Esophagus (tissue), 2 donors: ENCODE measurements at regions not wholly inside any gene's neighbourhood (a gene's known extent, or its start where the extent isn't known, plus 50 kb on each side); places are given as distances from the start of the nearest gene placed in this dataset.

Source experiments
- H3K27ac ChIP-seq, 2 donors: one replicate each; pipeline ENCODE4 v1.5.1; 2013; ENCODE audit warnings: low read depth in 2 of 2, mild to moderate bottlenecking in 2 of 2, inconsistent platforms in 1 of 2, low read length in 1 of 2, moderate library complexity in 1 of 2
- H3K27me3 ChIP-seq, 2 donors: one replicate each; pipeline ENCODE4 v1.6.1; 2013; ENCODE audit warnings: low read length in 2 of 2, control low read depth in 1 of 2, mild to moderate bottlenecking in 1 of 2; ENCODE audit not compliant: insufficient read depth in 2 of 2, control insufficient read depth in 1 of 2
- H3K36me3 ChIP-seq, 2 donors: one replicate each; pipeline ENCODE4 v1.6.1; 2013; ENCODE audit warnings: low read length in 1 of 2; ENCODE audit not compliant: control insufficient read depth in 2 of 2, insufficient read depth in 2 of 2
- H3K4me1 ChIP-seq, 2 donors: one replicate each; pipeline ENCODE4 v1.6.1; 2013; ENCODE audit warnings: low read length in 1 of 2; ENCODE audit not compliant: control insufficient read depth in 2 of 2, insufficient read depth in 2 of 2
- H3K4me3 ChIP-seq, 2 donors: one replicate each; pipeline ENCODE4 v1.5.1; 2013; ENCODE audit warnings: low read length in 2 of 2, mild to moderate bottlenecking in 2 of 2, low read depth in 1 of 2, moderate library complexity in 1 of 2
- H3K9me3 ChIP-seq, 2 donors: one replicate each; pipeline ENCODE4 v1.6.1; 2013; ENCODE audit warnings: mild to moderate bottlenecking in 2 of 2, low read depth in 1 of 2, low read length in 1 of 2, moderate library complexity in 1 of 2; ENCODE audit not compliant: control insufficient read depth in 2 of 2, insufficient read depth in 1 of 2
- WGBS, 2 donors: extraction: QIAGEN DNeasy Blood & Tissue Kit; methylation state at CpG; one replicate each; pipeline ENCODE4 v1.1.7; 2013; 5-methylcytosine and 5-hydroxymethylcytosine counted together
- donor health status: healthy with polysubstance abuse.
- donor health status: Bipolar disorder and iron deficiency.

GRCh38 chrX:39731330-39731667, 366.5 kb downstream of the BCOR start:
- Histone ChIP-seq H3K4me3 (no peak overlapping the region), H3K4me1 (no peaks in the 10 kb centered on the region), H3K9me3 (no peaks in the 10 kb centered on the region), H3K36me3 (no peaks in the 10 kb centered on the region), H3K27ac (no peak overlapping the region), H3K27me3 (no peaks in the 10 kb centered on the region)
- 68 to 71% methylated on average over 6 of the region's 6 CpGs for WGBS, 2 donors

DNA sequence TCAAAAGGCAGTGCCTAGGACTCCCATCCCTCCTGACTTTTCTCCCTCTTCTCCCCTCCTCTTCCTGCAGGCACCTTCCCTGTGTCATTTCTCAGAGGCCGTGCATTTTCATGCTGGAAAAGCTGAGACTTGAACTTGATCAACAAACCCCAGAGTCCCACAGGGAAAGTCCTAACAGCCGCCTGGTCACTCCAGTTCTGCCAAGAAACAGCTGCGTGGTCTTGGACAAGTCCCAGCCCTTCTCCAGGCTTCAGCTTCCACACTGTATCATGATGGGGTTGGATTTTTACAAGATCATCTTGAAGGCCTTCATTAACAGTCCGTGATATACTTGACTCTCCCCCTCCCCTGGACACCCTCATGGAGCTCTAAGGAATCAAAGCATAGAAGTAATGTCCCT, 366.0 kb downstream of the BCOR start:
- Histone ChIP-seq H3K27me3 (no peaks in the 10 kb centered on the region), H3K36me3 (no peaks in the 10 kb centered on the region), H3K4me1 (no peaks in the 10 kb centered on the region), H3K27ac (no peak overlapping the region), H3K4me3 (no peak overlapping the region), H3K9me3 (no peaks in the 10 kb centered on the region)
- WGBS, 2 donors = 54 to 60% methylated on average over 4 of the region's 4 CpGs

DNA sequence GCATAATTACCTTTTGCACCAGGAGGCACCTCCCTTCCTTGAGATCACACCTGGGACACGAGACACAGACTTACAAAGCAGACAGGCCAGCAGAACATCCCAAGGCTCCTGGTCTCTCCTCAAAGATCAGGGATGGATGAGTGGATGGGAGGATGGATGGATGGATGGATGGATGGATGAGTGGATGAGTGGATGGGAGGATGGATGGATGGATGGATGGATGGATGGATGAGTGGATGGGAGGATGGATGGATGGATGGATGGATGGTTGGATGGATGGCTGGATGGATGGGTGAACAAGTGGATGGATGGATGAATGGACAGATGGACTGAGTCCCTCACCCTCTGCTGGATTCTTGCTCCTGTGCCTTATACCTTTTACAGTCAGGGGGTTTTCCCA, 364.0 kb downstream of the BCOR start:
- 65 to 91% methylated on average over 1 of the region's 1 CpG for WGBS, 2 donors
- Histone ChIP-seq H3K27me3 (no peaks in the 10 kb centered on the region), H3K4me1 (no peaks in the 10 kb centered on the region), H3K9me3 (no peaks in the 10 kb centered on the region), H3K27ac (no peak overlapping the region), H3K36me3 (no peaks in the 10 kb centered on the region), H3K4me3 (no peak overlapping the region)

- no peaks in the 10 kb centered on the region for H3K9me3 ChIP-seq
- 45 to 52% methylated on average over 2 of the region's 2 CpGs for WGBS, 2 donors
- no peaks in the 10 kb centered on the region for H3K4me1 ChIP-seq
- no peaks in the 10 kb centered on the region for H3K36me3 ChIP-seq
- H3K27ac ChIP-seq = no peak overlapping the region
- H3K4me3 ChIP-seq = no peak overlapping the region
- H3K27me3 ChIP-seq = no peaks in the 10 kb centered on the region
Measured at GRCh38 chrX:39734174-39734776, 363.5 kb downstream of the BCOR start.

DNA sequence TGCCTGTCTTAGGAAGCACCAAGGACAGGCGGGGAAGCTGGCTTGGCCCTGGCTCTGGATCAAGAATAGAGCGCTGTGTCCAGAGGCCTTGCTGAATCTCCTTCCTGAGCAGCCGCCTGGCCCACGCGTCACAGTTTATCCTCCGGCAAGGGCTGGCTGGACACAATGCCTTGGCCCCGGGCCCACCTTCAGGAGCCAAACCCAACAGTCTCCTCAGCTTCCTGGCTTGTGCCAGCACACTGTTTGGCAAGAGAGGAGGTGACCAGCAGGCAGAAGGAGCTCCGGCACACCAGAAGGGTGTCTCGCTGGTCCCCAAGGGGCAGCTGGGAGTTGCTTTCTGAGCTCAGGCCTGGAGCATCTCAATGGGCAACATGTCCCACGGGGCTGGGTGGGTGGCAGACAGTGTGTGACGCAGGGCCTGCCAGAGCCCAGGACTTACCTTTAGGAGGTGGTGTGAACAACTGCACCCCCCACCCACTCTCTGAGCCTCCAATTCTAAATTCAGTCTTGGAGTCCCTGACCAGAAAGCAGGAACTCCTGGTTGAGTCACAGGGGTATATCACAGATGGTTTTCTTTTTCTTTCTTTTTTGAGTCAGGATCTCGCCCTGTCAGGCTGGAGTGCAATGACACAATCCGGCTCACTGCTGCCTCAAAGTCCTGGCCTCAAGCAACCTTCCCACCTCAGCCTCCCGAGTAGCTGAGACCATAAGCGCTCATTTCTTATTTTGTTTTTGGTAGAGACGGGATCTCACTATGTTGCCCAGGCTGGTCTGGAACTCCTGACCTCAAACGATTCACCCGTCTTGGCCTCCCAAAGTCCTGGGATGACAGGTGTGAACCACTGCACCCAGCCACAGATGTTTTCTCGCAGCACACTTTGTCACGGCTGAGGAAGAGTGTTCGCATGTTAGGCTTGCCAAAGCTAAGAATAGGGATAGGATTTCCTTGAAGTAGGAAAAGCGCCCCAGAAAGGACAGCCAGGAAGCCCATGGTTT, 361.2 kb downstream of the BCOR start:
- Histone ChIP-seq H3K27ac (peak overlapping the region; percentile 13 to 36), H3K4me1 (no peaks in the 10 kb centered on the region), H3K36me3 (no peaks in the 10 kb centered on the region), H3K27me3 (no peaks in the 10 kb centered on the region), H3K9me3 (no peaks in the 10 kb centered on the region), H3K4me3 (no peak overlapping the region)
- 58 to 66% methylated on average over 22 of the region's 22 CpGs for WGBS, 2 donors

DNA sequence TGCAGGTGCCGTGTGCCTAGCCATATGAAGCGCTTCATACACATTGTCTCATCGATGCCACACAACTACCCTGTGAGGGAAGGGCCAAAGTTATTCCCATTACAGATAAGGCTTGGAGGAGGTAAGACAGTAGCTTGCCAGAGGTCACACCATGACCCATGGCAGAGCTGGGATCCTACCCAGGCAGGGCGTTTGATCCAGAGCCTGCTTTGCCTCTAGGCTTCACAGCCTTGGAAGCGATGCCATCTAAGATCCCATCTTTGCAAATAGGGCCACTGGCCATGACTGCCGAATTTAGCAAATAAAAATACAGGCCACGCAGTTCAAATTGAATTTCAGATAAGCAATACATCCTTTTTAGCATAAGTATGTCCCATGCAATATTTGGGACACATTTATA, 358.2 kb downstream of the BCOR start:
- Histone ChIP-seq H3K27ac (no peak overlapping the region), H3K9me3 (no peaks in the 10 kb centered on the region), H3K4me1 (no peaks in the 10 kb centered on the region), H3K27me3 (no peaks in the 10 kb centered on the region), H3K4me3 (no peak overlapping the region), H3K36me3 (no peaks in the 10 kb centered on the region)
- 58 to 67% methylated on average over 7 of the region's 7 CpGs for WGBS, 2 donors

DNA sequence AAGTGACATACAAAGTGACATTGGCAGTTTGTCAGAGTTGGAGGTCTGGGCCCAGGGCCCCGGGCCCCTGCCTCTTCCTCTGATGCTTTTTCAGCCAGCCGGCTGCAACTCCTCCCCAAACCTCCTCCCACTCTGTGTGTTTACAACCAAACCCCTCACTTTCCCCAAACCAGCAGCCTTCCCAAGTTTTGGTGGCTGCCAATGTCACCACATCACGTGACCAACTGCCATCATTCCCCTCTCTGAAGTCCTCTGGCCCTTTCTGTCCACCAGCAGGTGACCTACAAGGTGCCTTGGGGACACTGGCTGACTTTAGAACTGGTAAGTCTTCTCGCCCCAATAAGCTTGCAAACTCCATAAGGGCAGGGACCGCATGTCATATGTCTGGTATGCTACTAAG, 357.7 kb downstream of the BCOR start:
- Histone ChIP-seq H3K27ac (no peak overlapping the region), H3K27me3 (no peaks in the 10 kb centered on the region), H3K4me3 (no peak overlapping the region), H3K36me3 (no peaks in the 10 kb centered on the region), H3K4me1 (no peaks in the 10 kb centered on the region), H3K9me3 (no peaks in the 10 kb centered on the region)
- WGBS, 2 donors = 75 to 78% methylated on average over 5 of the region's 5 CpGs

DNA sequence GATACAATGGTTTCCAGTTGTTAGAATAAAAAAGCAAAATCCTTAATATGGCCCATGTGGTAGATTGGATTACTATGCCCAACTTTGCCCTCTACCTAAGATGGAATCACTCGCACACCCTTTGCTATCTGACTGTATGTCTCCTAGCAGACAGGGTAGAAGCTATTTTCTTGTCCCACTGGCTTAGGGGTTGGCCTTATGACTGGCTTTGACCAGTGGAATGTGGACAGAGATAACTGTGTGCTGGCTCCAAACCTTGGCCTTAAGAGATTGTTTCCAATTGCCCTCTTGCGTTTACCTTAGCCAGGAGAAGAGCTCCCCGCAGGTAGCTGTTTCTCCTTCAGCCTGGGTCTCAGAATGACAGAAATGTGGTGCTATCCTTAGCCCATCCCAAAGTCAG, 355.9 kb downstream of the BCOR start:
- 91 to 99% methylated on average over 3 of the region's 3 CpGs for WGBS, 2 donors
- Histone ChIP-seq H3K27ac (no peak overlapping the region), H3K4me3 (no peak overlapping the region), H3K4me1 (no peaks in the 10 kb centered on the region), H3K27me3 (no peaks in the 10 kb centered on the region), H3K9me3 (no peaks in the 10 kb centered on the region), H3K36me3 (no peaks in the 10 kb centered on the region)

DNA sequence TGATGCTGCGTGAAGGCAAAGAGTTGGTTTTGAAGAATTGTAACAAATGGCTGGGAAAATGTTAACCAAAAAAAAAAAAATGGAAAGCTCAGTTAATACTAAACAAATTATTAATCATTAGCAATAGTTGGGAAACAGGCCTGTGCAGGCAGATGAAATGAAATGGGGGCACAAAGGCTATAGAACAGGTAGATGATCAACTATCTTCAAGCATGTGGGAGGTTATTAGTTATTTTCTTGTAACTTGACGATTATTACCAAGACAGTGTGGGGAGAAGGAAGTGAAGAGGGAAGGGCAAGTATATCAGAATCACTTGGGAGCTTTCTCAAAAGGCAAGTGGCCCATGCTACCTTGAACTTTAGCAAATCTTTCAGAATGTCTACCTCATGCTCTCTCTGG, 351.9 kb downstream of the BCOR start:
- no peaks in the 10 kb centered on the region for H3K4me1 ChIP-seq
- H3K36me3 ChIP-seq = no peaks in the 10 kb centered on the region
- no peak overlapping the region for H3K4me3 ChIP-seq
- H3K9me3 ChIP-seq = no peaks in the 10 kb centered on the region
- WGBS, 2 donors = 81 to 83% methylated on average over 2 of the region's 2 CpGs
- H3K27ac ChIP-seq = no peak overlapping the region
- H3K27me3 ChIP-seq = no peaks in the 10 kb centered on the region

GRCh38 chrX:39749135-39749534, 348.6 kb downstream of the BCOR start:
- no peak overlapping the region for H3K4me3 ChIP-seq
- H3K4me1 ChIP-seq = no peaks in the 10 kb centered on the region
- no peaks in the 10 kb centered on the region for H3K36me3 ChIP-seq
- H3K27me3 ChIP-seq = no peaks in the 10 kb centered on the region
- no peaks in the 10 kb centered on the region for H3K9me3 ChIP-seq
- no peak overlapping the region for H3K27ac ChIP-seq
- 53 to 62% methylated on average over 5 of the region's 5 CpGs for WGBS, 2 donors
